ENCODE measurements at regions not wholly inside any gene's neighbourhood (a gene's known extent, or its start where the extent isn't known, plus 50 kb on each side); places are given as distances from the start of the nearest gene placed in this dataset.

DNA sequence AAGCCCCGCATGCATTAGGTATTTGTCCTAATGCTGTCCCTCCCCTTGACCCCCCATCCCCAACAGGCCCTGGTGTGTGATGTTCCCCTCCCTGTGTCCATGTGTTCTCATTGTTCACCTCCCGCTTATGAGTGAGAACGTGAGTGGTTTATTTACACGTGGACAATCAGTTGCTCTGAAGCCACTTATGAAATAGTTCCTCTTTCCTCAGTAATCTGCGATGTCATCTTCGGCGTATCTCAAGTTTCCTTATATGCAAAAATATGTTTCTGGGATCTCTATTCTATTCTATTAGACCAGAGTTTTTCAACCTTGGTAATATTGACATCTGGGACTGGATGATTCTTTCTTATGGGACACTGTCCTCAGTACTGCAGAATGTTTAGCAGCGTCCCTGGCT is 56.0 kb upstream of the DCD start:
- H3K4me1 ChIP-seq (ENCODE audit: control insufficient read depth in 2 of 3, insufficient read depth in 2 of 3, low read depth in 1 of 3, low read length in 3 of 3): no peaks in the 10 kb centered on the region

DNA sequence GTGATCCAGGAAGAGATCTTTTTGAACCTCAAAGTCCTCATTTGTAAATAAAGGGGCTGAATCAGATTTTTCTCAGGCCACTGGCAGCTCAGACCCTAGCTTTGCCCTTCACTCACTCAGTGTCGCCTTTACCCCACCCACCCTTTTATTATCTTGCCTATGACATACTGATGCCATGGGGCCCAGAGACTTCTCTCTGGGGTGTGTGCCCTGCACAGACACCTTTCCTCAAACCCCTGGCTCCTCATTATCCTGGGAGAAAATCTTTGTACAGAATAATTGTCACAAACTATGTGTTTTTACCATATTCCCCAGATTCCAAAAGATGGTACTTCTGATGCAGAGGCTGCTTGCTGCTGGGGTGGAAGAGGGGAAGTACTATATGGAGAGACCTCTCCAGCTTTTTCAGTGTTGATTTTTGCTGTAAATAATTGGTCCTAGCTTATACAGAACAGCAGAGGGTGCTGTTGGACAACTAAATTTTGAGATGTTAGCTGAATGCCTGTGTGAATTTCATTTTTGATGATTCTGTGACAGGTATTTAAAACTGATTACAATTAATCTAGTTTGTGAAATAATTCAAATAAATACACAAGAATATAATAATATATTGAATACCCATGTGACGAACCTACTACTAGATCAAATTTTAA is 53.9 kb upstream of the DCD start:
- no peaks in the 10 kb centered on the region for H3K4me1 ChIP-seq (ENCODE audit: control insufficient read depth in 2 of 3, insufficient read depth in 2 of 3, low read depth in 1 of 3, low read length in 3 of 3)
- FAIRE-seq (peak; percentile 95), DNase-seq (peak in 2 of 5 donors; percentile 66 to 76)
- no peaks in the 10 kb centered on the region for H3K36me3 ChIP-seq (ENCODE audit: control insufficient read depth in 2 of 3, insufficient read depth in 3 of 3, low read length in 3 of 3)
- peak; percentile 79 for TF ChIP-seq CTCF (IDR thresholded peaks at IDR 0.05; ENCODE audit: borderline replicate concordance, extremely low read depth, insufficient read depth)
- no peak overlapping the region for H3K27ac ChIP-seq (ENCODE audit: low read depth in 2 of 2, low read length in 2 of 2)
- intact Hi-C loops (cut with DNase I): no loop called here
- no peaks in the 10 kb centered on the region for H3K27me3 ChIP-seq (ENCODE audit: control insufficient read depth, insufficient read depth, low read length)
- no peak overlapping the region for H3K4me3 ChIP-seq (ENCODE audit: low read length in 3 of 3)
- no peaks in the 10 kb centered on the region for H3K9me3 ChIP-seq (ENCODE audit: control insufficient read depth in 2 of 3, insufficient read depth in 1 of 3, low read length in 3 of 3)
- no peak overlapping the region for H3K9ac ChIP-seq (ENCODE audit: low read length in 3 of 3)

More for the DNA sequence above, 56.0 kb upstream of the DCD start:
- no peak overlapping the region for H3K9ac ChIP-seq (ENCODE audit: low read length in 3 of 3)
- H3K9me3 ChIP-seq (ENCODE audit: control insufficient read depth in 2 of 3, insufficient read depth in 1 of 3, low read length in 3 of 3): no peaks in the 10 kb centered on the region
- intact Hi-C loops (cut with DNase I): no loop called here
- no peak overlapping the region for H3K27ac ChIP-seq (ENCODE audit: low read depth in 2 of 2, low read length in 2 of 2)
- no peak for TF ChIP-seq CTCF (IDR thresholded peaks at IDR 0.05; ENCODE audit: borderline replicate concordance, extremely low read depth, insufficient read depth)
- no peaks in the 10 kb centered on the region for H3K27me3 ChIP-seq (ENCODE audit: control insufficient read depth, insufficient read depth, low read length)
- no peaks in the 10 kb centered on the region for H3K36me3 ChIP-seq (ENCODE audit: control insufficient read depth in 2 of 3, insufficient read depth in 3 of 3, low read length in 3 of 3)
- DNase-seq (no peak), FAIRE-seq (no peak)
- no peak overlapping the region for H3K4me3 ChIP-seq (ENCODE audit: low read length in 3 of 3)

DNA sequence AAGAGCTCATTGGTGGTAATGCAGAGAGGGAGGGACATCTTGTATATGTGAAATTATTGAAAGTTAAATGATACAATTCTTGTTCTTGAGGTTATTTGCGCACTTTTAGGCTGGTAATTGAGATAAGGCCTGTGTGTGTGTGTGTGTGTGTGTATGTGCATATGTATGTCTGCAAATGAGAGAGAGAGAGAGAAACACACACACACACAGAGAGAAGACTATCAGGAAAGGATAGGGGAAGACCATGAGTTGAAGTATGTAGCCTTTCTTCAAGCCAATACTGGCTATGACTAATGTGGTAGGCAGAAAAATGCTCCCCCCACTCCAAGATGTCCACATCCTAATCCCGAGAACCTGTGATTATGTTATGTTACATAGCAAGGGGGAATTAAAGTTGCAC is 52.7 kb upstream of the DCD start:
- no peak for TF ChIP-seq CTCF (IDR thresholded peaks at IDR 0.05; ENCODE audit: borderline replicate concordance, extremely low read depth, insufficient read depth)
- DNase-seq (no peak), FAIRE-seq (no peak)
- Histone ChIP-seq H3K4me3 (ENCODE audit: low read length in 3 of 3) (no peak overlapping the region), H3K27me3 (ENCODE audit: control insufficient read depth, insufficient read depth, low read length) (no peaks in the 10 kb centered on the region), H3K36me3 (ENCODE audit: control insufficient read depth in 2 of 3, insufficient read depth in 3 of 3, low read length in 3 of 3) (no peaks in the 10 kb centered on the region), H3K9me3 (ENCODE audit: control insufficient read depth in 2 of 3, insufficient read depth in 1 of 3, low read length in 3 of 3) (no peaks in the 10 kb centered on the region), H3K4me1 (ENCODE audit: control insufficient read depth in 2 of 3, insufficient read depth in 2 of 3, low read depth in 1 of 3, low read length in 3 of 3) (no peaks in the 10 kb centered on the region), H3K9ac (ENCODE audit: low read length in 3 of 3) (no peak overlapping the region), H3K27ac (ENCODE audit: low read depth in 2 of 2, low read length in 2 of 2) (no peak overlapping the region)
- intact Hi-C loops (cut with DNase I): no loop called here

GRCh38 chr12:54700301-54700700 is 52.1 kb upstream of the DCD start:
- FAIRE-seq: no peak
- no peaks in the 10 kb centered on the region for H3K27me3 ChIP-seq (ENCODE audit: control insufficient read depth, insufficient read depth, low read length)
- peak in 2 of 5 donors; percentile 47 to 56 for DNase-seq
- H3K36me3 ChIP-seq (ENCODE audit: control insufficient read depth in 2 of 3, insufficient read depth in 3 of 3, low read length in 3 of 3): no peaks in the 10 kb centered on the region
- H3K9me3 ChIP-seq (ENCODE audit: control insufficient read depth in 2 of 3, insufficient read depth in 1 of 3, low read length in 3 of 3): no peaks in the 10 kb centered on the region
- intact Hi-C loops (cut with DNase I): no loop called here
- TF ChIP-seq CTCF (IDR thresholded peaks at IDR 0.05; ENCODE audit: borderline replicate concordance, extremely low read depth, insufficient read depth): no peak
- no peaks in the 10 kb centered on the region for H3K4me1 ChIP-seq (ENCODE audit: control insufficient read depth in 2 of 3, insufficient read depth in 2 of 3, low read depth in 1 of 3, low read length in 3 of 3)
- no peak overlapping the region for H3K27ac ChIP-seq (ENCODE audit: low read depth in 2 of 2, low read length in 2 of 2)
- no peak overlapping the region for H3K4me3 ChIP-seq (ENCODE audit: low read length in 3 of 3)
- no peak overlapping the region for H3K9ac ChIP-seq (ENCODE audit: low read length in 3 of 3)

All from kidney (tissue), 13 donors.